ENCODE measurements at regions not wholly inside any gene's neighbourhood (a gene's known extent, or its start where the extent isn't known, plus 50 kb on each side); places are given as distances from the start of the nearest gene placed in this dataset.

GRCh38 chr7:9781710-9782109 lies 1192.0 kb upstream of the PHF14 start:
- no peaks in the 10 kb centered on the region for H3K4me1 ChIP-seq (ENCODE audit: control insufficient read depth in 1 of 2, insufficient read depth in 2 of 2, low read length in 2 of 2)
- intact Hi-C loops (cut with micrococcal nuclease): no loop called here
- H3K4me3 ChIP-seq (replicated peaks in 1 of 2; ENCODE audit: low read depth in 1 of 2, low read length in 2 of 2): no peak overlapping the region
- ChIA-PET RAD21 (ENCODE audit: low non-redundant PET in 1 of 2, low total read pairs in 2 of 2, uncharacterized antibody in 2 of 2, unreplicated experiment in 2 of 2) (no interaction called here), POLR2A (no interaction called here), CTCF (no interaction called here)
- H3K79me2 ChIP-seq (ENCODE audit: insufficient read depth, low read length): no peaks in the 10 kb centered on the region
- H2AFZ ChIP-seq (ENCODE audit: low read depth, low read length, poor library complexity, severe bottlenecking): no peak overlapping the region
- TF ChIP-seq ZNF274 (IDR thresholded peaks at IDR 0.05; ENCODE audit: low read depth, low read length) (no peak), CBX3 (IDR thresholded peaks at IDR 0.05; ENCODE audit: low read depth) (no peak), ZBTB33 (IDR thresholded peaks at IDR 0.05; ENCODE audit: extremely low read depth, insufficient replicate concordance, low read length) (no peak), EGR1 (IDR thresholded peaks at IDR 0.05; ENCODE audit: low read depth) (no peak), RAD21 (IDR thresholded peaks at IDR 0.05; ENCODE audit: low read depth) (no peak), EZH2phosphoT487 (IDR thresholded peaks at IDR 0.05; ENCODE audit: borderline replicate concordance) (no peak), CEBPB (IDR thresholded peaks at IDR 0.05; ENCODE audit: low read depth) (no peak), ATF3 (IDR thresholded peaks at IDR 0.05) (no peak), ELF1 (IDR thresholded peaks at IDR 0.05; ENCODE audit: borderline replicate concordance, low read depth) (no peak), POLR2A (IDR thresholded peaks at IDR 0.05; ENCODE audit: borderline replicate concordance, extremely low read depth, insufficient read depth, insufficient read length) (no peak), ZFX (IDR thresholded peaks at IDR 0.05) (no peak), YY1 (IDR thresholded peaks at IDR 0.05; ENCODE audit: extremely low read depth, insufficient replicate concordance, low read depth, low read length) (no peak), FOSL1 (IDR thresholded peaks at IDR 0.05; ENCODE audit: low read depth) (no peak), CTCF (IDR thresholded peaks at IDR 0.05 in 2 of 3, conservative IDR thresholded peaks at IDR 0.05 in 1 of 3; ENCODE audit: borderline replicate concordance in 1 of 3, insufficient read depth in 1 of 3, low read depth in 2 of 3, low read length in 2 of 3) (no peak), TCF7L2 (IDR thresholded peaks at IDR 0.05; ENCODE audit: borderline replicate concordance, extremely low read depth, insufficient read depth, insufficient read length) (no peak), JUND (IDR thresholded peaks at IDR 0.05) (no peak), POLR2AphosphoS5 (IDR thresholded peaks at IDR 0.05; ENCODE audit: low read depth, low read length) (no peak), EZH2 (IDR thresholded peaks at IDR 0.05) (no peak)
- DNase-seq (ENCODE audit: low read depth, low spot score) (no peak), ATAC-seq (no peak)
- no TSS peak for BruUV-seq (replicated peaks)
- no peaks in the 10 kb centered on the region for H3K9me2 ChIP-seq (ENCODE audit: insufficient read depth)
- no peak overlapping the region for H3K9ac ChIP-seq (ENCODE audit: low read length)
- no peaks in the 10 kb centered on the region for H3K36me3 ChIP-seq (ENCODE audit: control insufficient read depth in 1 of 2, insufficient read depth in 2 of 2, low read length in 2 of 2)
- H3K4me2 ChIP-seq (ENCODE audit: low read length): no peak overlapping the region
- H3K27ac ChIP-seq (ENCODE audit: low read depth, low read length): no peak overlapping the region
- peaks cover 8 to 9% of the 10 kb centered on the region in 2 experiments; a peak in 2 of 4 replicates for H3K9me3 ChIP-seq (ENCODE audit: control insufficient read depth in 1 of 2, insufficient read depth in 1 of 2, low read depth in 1 of 2, low read length in 2 of 2)
- H4K20me1 ChIP-seq (ENCODE audit: insufficient read depth): no peaks in the 10 kb centered on the region
- H3K27me3 ChIP-seq (ENCODE audit: insufficient read depth, low read length): no peaks in the 10 kb centered on the region
